WI38 (cell line): ENCODE measurements at regions not wholly inside any gene's neighbourhood (a gene's known extent, or its start where the extent isn't known, plus 50 kb on each side); places are given as distances from the start of the nearest gene placed in this dataset.

ENCODE experiments used
- H3K4me3 ChIP-seq: 2 replicates; pipeline ENCODE4 v1.5.1; 2011; ENCODE audit warnings: low read depth, mild to moderate bottlenecking, control low read depth, low read length
- TF ChIP-seq, protein P1 (sequence below): IDR thresholded peaks from 2 replicates; pipeline ENCODE4 v1.5.1; 2012; ENCODE audit warnings: low read depth, mild to moderate bottlenecking, control low read depth, low read length

GRCh38 chrX:39050427-39050826 is 249.2 kb downstream of the MID1IP1 start:
- TF ChIP-seq, protein P1, sequence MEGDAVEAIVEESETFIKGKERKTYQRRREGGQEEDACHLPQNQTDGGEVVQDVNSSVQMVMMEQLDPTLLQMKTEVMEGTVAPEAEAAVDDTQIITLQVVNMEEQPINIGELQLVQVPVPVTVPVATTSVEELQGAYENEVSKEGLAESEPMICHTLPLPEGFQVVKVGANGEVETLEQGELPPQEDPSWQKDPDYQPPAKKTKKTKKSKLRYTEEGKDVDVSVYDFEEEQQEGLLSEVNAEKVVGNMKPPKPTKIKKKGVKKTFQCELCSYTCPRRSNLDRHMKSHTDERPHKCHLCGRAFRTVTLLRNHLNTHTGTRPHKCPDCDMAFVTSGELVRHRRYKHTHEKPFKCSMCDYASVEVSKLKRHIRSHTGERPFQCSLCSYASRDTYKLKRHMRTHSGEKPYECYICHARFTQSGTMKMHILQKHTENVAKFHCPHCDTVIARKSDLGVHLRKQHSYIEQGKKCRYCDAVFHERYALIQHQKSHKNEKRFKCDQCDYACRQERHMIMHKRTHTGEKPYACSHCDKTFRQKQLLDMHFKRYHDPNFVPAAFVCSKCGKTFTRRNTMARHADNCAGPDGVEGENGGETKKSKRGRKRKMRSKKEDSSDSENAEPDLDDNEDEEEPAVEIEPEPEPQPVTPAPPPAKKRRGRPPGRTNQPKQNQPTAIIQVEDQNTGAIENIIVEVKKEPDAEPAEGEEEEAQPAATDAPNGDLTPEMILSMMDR, result no peak
- no peak overlapping the region for H3K4me3 ChIP-seq

DNA sequence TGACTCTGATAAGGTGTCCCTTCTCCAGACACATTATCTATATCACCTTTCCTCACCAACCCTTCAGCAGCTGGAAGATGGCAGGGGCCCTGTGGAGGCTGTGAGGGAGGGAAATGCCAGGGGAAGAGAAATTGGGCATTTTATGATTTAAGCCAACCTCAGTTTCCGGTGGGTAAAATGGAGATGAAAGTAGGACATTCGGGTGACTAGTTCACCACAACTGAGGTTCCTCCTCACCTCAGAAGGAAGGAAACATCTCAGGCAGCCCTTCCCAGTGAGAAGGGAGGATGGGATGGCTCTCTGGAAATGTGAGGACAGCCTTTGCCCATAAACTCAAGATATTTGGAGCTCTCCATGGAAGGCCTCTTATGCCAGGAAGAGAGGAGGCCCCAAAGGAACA is 251.5 kb downstream of the MID1IP1 start:
- no peak overlapping the region for H3K4me3 ChIP-seq
- TF ChIP-seq, protein P1, result no peak

GRCh38 chrX:39058724-39059123 is 257.5 kb downstream of the MID1IP1 start:
- no peak overlapping the region for H3K4me3 ChIP-seq
- TF ChIP-seq, protein P1, result no peak

DNA sequence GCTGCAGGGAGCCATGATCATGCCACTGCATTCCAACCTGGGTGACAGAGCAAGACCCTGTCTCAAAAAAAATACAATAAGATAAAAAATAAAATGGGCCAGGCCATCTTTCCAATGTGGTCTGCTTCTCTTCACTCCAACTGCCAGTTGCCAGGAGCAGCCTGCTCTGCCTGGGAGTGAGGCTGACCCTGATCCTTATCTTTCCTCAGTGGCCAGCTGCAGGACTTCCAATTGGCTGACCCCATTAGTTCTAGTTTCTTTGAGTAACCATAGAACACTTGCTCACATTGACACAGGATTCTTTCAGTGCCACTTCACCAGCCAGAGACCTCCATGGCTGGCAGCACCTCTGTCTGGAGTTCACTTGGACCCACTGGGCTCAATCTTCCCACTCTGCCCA is 258.6 kb downstream of the MID1IP1 start:
- no peak overlapping the region for H3K4me3 ChIP-seq
- TF ChIP-seq, protein P1, result no peak

DNA sequence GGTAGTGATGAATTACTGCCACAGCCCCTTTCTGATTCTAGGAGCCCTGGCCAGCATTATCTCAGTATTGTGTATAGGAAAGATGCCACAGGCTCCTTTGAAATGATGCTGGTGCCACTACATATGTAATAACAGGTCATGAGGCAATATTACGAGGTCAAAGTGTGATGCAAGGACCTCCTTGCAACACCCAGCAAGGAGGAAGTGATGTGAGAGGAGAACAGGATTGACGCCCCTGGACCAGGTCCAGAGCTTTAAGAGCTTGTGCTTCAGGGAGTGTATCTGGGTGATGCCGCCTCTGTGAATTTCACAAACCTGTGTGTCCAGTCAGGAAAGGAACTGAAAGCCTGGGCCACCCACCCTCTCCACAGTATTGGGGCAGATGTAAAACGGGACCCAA is 261.8 kb downstream of the MID1IP1 start:
- TF ChIP-seq, protein P1, result no peak
- no peak overlapping the region for H3K4me3 ChIP-seq

GRCh38 chrX:39063702-39064101 is 262.4 kb downstream of the MID1IP1 start:
- H3K4me3 ChIP-seq, result no peak overlapping the region
- TF ChIP-seq, protein P1, result no peak

DNA sequence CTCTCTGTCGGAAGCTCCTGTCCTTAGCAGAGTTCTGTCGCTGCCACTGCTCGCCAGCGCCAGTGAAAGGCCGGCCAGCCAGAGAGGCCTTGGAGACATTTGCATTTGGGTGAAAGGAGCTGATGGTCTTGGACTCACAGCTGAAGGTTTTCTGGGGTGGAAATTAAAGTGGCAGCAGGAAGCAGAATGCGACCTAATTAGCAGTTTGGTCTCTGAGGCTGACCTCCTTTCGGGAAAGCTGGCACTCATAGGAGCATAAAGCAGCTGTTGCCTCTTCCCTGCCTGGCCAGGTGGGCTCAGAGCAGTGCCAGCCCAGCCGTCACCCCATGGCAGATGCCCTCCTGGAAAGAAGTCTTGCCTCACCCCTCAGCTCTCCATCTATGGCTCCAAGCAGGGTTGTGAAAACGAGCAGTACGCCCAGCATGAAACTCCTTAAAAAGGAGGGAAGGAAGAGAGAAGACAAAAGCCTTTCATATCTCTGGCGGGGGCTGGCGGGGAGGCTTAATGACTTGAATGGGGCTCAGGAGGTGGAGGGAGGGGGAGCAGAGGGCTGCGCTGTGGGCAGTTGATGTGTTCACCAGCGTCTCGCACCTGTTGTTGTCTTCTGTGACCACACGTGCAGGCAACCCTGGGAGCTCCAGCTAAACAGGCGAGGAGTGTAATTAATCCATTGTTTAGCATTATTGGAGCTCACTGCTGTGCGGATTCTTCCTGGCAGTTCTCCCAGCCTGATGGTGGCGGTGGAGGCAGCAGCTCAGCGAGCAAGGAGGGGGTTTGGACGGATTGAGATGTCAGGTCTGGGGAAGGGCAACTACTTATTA is 264.0 kb downstream of the MID1IP1 start:
- H3K4me3 ChIP-seq, result no peak overlapping the region

More for the DNA sequence above, 264.0 kb downstream of the MID1IP1 start:
- TF ChIP-seq, protein P1, result no peak
